ENCODE measurements at regions not wholly inside any gene's neighbourhood (a gene's known extent, or its start where the extent isn't known, plus 50 kb on each side); places are given as distances from the start of the nearest gene placed in this dataset.

DNA sequence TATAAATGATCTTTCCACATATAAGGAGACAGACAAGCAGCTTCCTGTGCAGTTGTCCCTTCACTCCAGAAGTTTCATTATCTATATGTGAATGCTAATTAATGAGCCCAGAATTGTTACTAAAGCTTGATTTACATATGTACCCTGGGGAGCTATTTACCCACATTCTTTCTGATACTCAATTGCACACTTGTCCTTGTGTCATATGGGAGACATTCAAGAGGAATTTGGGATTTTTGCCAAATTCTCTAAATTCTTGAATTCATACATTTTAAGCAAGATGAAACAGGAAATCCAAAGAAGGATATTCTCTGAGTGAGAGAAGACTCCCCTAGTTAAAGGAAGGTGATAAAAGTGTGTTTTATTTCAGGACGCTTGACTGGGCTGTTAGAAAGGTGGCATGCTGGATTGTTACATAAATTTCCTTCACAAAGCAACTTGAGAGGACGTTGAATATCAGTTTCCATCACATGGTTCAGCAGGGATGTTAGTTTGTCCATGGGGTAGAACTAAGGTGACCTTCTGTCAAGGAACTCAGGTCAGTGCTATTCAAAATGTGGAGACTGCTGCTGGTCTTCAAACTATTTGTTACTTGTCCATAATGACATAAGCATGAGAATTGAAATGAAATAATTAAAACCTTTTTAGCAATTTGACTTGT, 368.2 kb downstream of the IRS1 start:
- peak; percentile 83 for DNase-seq (ENCODE audit: low read depth)

DNA sequence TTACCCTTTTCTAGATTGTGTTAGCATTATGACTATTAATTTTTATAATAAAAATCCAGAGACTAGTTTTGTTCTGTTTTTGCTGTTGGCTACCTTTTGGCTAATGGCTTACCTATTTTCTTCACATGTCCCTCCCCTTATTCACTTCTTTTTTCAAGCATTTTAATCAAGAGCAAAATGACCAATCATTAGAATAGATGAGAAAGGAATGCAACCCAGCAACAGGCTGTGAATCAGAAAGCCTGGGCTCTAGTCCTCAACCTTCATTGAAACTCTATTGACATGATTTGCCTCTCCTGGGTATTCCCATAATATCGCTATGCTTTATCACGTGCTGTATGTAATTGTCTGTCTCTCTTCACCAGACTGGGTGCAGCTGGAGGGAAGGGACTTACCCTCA, 370.1 kb downstream of the IRS1 start:
- no peak for DNase-seq (ENCODE audit: low read depth)

DNA sequence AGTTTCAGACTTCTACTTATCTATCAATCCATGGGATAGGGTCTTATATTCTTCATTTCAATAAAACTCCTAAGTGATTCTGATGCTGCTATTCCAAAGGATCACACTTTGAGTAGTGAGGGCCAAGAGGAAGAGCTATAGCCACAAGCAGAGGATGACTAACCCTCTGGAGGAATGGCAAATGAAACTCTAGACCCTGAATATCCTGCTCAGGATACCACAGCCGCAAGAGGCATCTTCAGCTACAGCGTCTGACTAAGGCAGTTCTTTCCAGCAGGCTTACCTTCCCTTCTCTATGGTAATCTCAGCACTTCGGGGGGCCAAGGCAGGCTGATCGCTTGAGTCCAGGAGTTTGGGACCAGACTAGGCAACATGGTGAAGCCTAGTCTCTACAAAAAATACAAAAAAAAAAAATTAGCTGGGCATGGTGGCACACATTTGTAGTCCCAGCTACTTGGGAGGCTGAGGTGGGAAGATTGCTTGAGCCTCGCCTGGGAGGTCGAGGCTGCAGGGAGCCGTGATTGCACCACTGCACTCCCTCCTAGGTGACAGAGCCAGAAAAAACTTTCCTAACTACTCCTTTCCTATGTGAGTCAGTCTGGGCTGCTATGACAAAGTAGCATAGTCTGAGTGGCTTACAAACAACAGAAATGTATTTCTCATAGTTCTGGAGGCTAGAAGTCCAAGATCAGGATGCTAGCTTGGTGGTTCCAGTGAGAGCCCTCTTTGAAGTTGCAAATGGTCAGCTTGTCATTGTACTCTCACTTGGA, 371.9 kb downstream of the IRS1 start:
- DNase-seq (ENCODE audit: low read depth), result peak; percentile 96

DNA sequence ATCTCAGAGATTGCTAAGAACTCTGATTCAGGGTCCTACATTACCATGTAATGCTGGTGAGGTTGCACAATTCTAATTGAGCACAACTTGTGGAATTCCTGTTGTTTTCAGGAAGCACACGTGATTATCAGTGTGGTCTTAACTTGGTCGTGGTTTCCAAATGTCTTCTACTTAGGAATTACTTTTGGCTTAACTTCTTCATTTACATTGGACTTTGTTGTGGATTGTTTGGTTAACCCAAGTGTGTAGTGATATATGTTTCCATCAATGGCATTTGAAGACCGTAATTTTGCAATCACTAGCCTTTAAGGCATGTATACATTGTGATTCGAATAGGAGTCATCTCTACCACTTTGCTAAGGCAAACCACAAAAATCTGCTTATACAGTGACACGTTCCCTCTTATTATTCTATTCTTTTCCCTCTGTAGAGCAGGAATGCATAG, 373.3 kb downstream of the IRS1 start:
- DNase-seq (ENCODE audit: low read depth), result peak; percentile 93

DNA sequence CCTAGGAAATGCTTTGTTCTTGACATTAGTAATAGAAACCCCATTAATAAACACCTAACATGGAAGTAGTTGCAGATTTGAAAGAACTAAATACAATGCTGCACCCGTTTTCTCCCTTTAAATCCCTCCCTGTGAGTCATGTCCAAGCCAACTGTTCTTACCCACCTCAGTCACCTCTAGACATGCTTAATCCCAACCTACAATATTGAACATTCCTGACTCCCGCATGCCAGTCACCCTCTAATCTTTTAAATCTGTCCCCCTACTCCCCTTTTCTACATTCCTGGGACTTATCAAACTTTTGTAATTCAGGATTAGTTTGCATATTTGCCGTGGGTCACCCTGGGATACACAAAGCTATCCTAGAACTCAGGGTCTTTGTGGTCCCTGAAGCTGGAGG, 374.6 kb downstream of the IRS1 start:
- DNase-seq (ENCODE audit: low read depth), result no peak

DNA sequence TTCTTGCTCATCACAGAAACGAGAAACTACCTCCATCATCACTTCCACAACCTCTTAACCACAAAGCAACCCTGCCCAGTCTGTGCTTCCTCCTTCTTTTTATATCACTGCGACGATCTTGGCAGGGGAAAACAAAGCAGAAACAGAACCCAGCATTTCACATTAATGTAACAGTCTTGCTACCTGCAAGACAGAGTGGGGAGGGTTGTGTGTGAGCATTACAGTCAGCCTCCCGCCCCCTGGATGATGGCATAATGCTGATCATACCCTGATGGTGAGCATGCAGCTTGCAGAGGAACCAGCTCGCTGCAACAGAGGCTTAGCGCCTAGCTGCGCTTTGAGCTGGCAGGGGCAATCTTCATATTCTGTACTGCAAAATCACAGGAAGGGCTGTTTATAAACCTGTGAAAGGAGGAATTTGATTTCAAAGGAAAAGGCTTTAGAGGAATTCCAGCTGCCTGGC, 376.1 kb downstream of the IRS1 start:
- DNase-seq (ENCODE audit: low read depth), result no peak

DNA sequence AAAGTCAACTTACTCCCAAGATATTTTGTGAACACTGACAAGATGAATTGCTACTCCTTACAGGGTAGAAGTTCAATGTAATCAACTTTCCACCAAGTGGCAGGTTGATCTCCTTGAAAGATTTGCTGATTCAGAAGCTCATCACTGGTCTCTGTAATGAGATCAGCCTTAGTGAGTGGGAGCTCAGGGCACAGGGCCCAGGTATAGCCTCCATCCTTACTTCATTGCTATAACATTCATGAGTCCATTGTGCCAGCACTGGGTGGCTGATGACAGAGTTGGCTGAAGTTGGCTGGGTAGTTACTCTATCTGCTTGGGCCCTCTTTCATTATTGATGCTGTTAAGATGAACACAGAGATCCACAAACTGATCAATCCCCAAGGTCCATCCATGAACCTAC, 379.0 kb downstream of the IRS1 start:
- DNase-seq (ENCODE audit: low read depth), result no peak

DNA sequence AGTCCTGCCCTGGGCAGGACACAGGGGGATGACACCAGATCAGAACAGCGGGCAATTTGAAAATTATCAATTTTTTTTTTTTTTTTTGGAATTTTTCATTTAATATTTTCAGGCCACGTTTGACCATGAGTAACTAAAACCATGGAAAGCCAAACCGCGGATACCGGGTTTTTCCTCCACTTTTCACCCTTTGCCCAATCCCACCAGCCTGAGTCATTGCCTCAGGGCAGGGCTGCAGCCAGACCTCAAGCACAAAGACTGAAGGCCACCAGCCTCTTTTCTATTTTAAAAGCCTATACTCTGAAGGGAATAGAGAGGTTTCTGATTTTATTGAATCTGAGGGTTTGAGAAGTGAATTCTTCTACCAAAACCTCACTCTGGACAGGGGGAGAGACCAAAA, 381.1 kb downstream of the IRS1 start:
- no peak for DNase-seq (ENCODE audit: low read depth)

DNA sequence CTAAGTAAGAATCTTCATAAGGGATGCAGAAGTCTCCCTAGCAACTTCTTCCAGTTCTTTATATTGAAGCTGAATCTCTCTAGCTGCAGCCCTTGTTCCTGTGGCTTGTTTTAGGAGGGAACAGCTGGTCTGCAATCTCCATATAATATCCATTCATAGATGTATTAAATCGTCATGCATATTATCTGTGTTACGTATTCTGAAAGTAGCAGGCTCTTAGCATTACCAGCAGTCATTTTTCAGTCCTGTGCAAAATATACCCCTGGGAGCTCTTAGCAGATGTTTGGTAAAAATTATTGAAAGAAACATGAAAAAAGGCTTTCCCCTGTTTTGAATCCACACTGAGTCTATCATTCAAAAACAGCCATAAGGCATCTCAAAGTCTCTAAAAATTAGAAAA, 385.3 kb downstream of the IRS1 start:
- DNase-seq (ENCODE audit: low read depth), result no peak

DNA sequence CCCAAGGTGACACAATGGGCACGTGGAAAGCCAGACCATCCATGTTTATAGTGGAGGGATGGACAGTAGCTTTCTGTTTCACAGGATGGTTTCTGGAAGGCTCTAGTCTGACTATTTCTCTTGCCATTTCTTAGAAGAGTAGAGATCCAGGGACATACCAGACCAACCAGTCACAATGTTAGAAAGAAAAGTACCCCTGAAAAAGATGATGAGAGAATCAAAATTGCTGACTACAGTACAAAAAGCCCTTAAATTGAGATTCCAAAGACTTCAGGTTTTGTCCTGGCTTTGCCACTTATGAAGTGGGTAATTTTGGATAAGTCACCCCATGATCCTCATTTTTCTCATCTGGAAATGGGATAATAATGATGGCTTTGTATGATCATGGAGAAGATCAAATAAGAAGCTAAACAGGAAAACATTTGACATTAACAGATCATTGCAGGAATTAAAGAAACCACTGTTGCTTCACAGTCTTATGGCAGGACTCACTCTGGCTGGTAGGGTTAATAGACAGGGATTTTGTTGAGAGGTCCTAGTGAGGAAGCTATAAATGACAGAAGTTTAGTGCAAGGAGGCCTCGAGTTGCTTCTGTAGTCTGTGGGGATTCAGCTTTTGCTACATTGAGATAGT, 386.0 kb downstream of the IRS1 start:
- no peak for DNase-seq (ENCODE audit: low read depth)

DNA sequence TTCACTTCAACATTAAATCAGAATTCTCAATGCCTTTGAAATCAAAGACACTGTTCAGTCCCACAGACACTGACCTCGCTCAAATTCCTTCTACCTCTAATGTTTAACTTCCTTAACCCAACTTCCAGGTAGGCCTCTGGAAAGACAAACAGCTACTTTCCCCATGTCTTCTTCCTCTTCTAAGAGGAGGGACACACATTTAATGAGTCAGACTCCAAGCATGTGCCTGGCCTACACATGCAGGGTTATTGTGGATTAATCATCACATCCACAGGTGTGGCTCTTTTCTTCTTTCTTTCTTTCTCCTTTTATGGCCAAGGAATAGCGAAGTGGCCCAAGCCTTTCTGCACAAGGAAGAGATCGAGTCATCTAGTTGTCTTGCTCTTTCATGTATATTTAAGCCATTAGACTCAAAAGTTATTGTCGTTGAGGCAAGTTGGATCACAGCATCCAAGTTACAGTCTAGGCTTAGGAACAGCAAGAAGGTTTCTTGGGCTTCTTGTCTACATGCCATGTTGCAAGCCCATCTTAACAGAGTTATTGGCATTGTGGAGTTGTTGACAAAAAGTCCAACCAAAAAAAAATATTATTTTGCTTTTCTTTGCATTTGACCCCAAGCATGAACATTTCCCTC, 387.8 kb downstream of the IRS1 start:
- peak; percentile 64 for DNase-seq (ENCODE audit: low read depth)

DNA sequence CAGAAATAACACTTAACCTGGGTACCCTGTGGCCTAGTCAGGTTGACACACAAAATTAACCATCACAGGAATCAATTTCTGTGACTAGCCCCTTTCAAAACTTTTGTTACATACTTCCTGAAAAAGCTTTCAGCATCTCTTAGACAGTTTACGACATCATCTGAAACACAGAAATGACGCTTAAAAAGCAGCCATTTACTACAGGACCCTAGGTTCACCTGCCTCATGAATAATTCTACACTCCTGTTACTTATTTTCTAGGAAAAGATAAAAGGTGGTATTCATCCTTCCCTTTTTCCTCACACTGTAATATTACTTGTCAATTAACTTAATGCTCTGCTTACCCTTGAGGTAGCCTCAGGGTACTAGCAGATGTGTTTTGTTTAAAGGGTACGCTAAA, 388.4 kb downstream of the IRS1 start:
- no peak for DNase-seq (ENCODE audit: low read depth)

DNA sequence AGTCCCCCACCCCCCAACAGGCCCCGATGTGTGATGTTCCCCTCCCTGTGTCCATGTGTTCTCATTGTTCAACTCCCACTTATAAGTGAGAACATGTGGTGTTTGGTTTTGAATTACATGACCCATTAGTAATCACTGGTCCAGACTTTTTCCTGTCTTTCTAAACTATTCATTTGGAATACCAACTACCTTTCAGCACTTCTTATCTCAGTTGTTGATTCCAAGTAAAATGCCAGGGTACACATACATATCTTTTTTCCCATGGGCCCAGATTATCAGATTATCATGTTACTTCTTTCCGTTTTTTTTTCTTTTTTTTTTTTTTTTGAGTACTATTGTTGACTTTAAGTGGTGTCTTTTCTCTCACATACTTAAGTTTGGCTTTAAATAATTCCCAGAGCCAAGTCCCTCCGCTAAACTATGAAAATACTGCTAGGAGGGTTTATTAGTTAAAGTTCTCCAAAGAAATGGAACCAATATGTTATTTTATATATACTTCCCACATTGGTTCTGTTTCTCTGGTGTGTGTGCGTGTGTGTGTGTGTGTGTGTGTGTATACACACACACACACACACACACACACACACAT, 389.3 kb downstream of the IRS1 start:
- no peak for DNase-seq (ENCODE audit: low read depth)

DNA sequence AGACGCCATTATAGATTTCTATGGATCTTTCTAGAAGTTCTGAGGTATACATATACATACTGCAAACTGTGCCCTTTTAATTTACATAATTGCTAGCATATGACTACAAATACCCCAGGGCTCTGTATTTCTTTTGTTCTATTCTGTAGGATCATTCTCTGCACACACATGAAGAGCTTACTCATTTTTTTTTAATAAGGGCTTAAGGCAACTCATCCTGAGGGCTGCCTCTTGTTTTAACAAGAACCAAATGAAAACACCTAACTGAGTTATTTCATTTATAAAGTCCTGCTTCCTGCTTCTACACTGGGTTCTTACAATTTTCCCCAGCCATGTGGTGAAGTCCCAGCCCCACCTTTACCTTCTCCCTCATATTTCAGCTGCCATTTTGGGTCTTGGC, 390.5 kb downstream of the IRS1 start:
- no peak for DNase-seq (ENCODE audit: low read depth)

DNA sequence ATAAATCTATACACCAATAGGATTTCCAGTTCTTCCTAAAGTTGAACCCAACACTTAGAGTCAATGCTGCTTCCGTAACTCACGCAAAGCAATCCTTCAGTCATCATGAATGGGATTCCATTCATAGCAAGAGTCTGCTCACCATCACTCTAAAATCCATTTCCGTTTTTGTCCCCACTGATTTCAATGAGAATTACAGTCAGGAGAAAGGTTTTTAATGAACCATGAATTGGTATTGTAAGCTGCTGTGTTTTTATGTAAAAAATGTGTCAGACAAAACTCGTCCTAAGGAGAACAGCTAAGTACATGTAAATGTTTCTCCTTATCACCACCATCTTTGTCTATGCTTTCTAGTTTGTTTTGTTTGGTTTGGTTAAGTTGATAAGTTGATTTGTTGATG, 391.5 kb downstream of the IRS1 start:
- DNase-seq (ENCODE audit: low read depth), result no peak

DNA sequence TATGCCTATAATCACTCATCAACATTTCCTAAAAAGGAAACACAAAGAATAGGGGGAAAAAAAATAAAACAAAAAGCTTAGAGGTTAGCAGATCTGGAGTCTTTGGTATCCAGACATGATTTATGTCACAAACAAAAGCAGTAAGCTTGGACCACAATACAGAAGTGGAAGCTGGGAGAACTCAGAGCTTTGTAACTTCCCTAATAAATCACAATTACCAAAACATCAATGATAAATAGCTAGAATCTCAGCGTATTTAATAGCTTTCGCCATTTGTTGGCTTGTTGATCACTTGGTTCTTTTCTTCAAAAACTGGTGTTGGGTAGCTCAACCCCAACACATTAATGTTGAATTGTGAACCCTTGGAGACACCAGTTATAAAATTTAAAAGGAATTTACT, 392.5 kb downstream of the IRS1 start:
- DNase-seq (ENCODE audit: low read depth), result no peak

DNA sequence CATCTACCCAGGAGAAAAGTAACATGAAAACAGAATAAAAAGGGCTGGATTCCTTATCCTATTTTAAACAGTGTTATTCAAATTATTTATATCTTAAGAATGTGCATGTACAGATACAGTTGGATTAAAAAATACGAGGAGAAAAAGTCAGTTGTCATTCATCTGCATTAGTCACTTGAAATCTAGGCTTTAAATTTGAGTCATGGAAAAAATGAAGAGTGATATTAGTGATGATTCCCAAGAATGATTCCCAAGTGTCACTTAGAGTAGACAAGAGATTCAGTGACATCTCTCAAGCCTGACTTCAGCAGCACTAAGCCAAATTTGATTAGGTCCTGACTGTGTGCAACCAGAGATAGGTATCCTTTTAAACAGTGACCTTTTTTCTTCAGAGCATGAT, 394.2 kb downstream of the IRS1 start:
- DNase-seq (ENCODE audit: low read depth), result no peak

DNA sequence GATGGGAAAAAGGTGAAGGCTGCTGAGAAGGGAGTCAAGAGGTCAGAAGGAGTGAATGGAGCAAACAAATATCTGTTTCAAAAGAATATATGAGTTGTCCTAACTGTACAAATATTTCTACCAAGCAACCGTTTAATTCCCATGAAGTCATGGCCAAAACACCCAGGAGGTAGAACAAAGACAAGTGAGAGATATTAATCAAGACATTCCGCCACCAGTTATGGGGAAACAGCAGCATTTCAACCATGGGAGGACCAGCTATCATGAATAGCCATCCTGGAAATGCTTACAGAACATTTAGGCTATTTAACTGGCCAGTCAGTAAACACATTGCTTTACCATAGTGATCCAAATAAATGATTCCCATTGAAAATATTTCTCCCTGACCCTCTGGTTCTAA, 396.3 kb downstream of the IRS1 start:
- peak; percentile 39 for DNase-seq (ENCODE audit: low read depth)

DNA sequence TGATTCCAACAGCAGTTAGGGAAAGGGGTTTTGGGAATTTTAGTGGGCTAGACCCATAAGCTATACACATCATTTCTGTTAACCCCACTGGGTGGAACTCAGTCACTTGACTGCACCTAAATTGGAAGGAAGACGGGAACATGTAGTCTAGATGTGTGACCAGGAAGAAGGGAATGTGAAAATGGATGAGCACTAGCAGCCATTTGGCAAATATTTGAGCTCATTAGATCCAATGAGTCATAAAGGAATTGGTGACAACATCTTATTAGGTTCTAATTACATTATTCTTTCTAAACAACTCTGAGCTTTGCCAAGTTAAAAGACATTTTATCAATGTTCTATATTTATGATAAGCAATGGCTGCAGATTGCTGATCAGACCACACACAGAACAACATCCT, 400.6 kb downstream of the IRS1 start:
- no peak for DNase-seq (ENCODE audit: low read depth)

DNA sequence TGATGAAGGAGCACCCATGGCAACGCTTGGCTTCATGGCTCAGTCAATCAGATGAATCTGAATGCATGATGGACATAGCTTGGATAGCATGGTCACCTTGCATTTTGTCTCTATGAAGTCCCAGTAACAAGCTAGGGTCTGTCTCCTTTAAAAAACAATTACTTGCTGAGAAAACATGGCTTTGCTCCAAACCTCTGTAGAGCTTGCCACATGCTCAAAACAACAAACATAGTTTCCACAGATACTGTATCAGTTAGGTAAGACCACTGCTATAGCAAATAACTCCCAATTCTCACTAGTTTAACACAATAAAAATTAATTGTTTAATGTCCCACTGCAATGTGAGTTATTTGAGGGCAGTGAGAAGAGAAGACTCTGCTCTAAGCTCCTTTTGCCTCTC, 401.0 kb downstream of the IRS1 start:
- DNase-seq (ENCODE audit: low read depth), result no peak

DNA sequence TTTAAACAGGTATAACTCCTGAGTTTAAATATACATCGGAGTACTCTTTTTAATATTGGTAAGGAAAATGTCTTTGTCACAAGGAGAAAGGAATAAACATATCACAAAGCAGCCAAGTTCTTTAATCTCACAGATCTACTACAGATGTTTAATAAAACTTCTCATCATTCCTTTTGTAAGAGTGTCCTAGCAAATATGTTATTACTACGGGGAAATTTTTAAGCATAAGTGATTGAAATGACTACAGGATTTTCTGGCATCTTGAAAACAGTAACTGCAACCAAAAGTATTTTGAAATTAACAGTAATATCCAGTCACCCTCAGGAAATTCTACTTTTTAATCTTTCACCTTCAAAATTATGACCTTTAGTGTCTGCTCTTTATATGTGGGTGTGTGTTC, 403.1 kb downstream of the IRS1 start:
- DNase-seq (ENCODE audit: low read depth), result peak; percentile 35

DNA sequence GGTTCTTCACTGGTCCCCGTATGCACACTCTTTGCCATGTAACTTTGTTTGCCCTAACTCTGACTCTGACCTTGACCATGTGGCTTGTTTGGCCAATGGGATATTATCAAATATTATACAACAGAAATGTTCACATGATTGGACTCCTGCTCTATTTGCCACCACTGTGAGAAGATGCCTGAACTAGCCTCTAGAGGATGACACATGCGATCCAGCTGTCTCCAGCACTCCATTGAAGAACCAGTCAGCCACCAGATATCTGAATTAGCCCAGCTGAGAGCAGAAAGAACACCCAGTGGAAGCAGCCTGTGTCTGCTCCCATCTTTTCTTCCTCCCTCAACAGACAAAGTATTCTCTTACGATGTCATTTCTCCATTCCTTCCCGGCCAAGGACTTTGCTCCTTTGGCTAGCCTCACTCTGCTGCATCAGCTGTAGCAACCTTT, 412.1 kb downstream of the IRS1 start:
- DNase-seq (ENCODE audit: low read depth), result no peak
